SJCRH30 (cell line): ENCODE measurements at regions not wholly inside any gene's neighbourhood (a gene's known extent, or its start where the extent isn't known, plus 50 kb on each side); places are given as distances from the start of the nearest gene placed in this dataset.

Experiments used
- DNase-seq, 2 experiments: peaks; one replicate each; pipeline ENCODE4 v3.0.0-alpha.2; 2015 to 2020
- H3K27ac ChIP-seq: fragments of 250-450 bp; sonication (Bioruptor Pico); 2 replicates; pipeline ENCODE4 v1.5.1; 2020; ENCODE audit warnings: mild to moderate bottlenecking, moderate library complexity
- H3K27me3 ChIP-seq: fragments of 250-450 bp; sonication (Bioruptor Pico); 2 replicates; pipeline ENCODE4 v1.5.1; 2020; ENCODE audit warnings: mild to moderate bottlenecking, moderate library complexity
- H3K36me3 ChIP-seq: fragments of 250-450 bp; sonication (Bioruptor Pico); 2 replicates; pipeline ENCODE4 v1.5.1; 2020; ENCODE audit warnings: mild to moderate bottlenecking, moderate library complexity
- H3K4me1 ChIP-seq: fragments of 250-450 bp; sonication (Bioruptor Pico); 2 replicates; pipeline ENCODE4 v1.5.1; 2020; ENCODE audit warnings: mild to moderate bottlenecking, moderate library complexity
- H3K4me3 ChIP-seq: fragments of 250-450 bp; sonication (Bioruptor Pico); 2 replicates; pipeline ENCODE4 v1.5.1; 2020; ENCODE audit warnings: mild to moderate bottlenecking, moderate library complexity
- H3K9me3 ChIP-seq: fragments of 250-450 bp; sonication (Bioruptor Pico); replicated peaks from 2 replicates; pipeline ENCODE4 v1.5.1; 2020; ENCODE audit warnings: mild to moderate bottlenecking, moderate library complexity

DNA sequence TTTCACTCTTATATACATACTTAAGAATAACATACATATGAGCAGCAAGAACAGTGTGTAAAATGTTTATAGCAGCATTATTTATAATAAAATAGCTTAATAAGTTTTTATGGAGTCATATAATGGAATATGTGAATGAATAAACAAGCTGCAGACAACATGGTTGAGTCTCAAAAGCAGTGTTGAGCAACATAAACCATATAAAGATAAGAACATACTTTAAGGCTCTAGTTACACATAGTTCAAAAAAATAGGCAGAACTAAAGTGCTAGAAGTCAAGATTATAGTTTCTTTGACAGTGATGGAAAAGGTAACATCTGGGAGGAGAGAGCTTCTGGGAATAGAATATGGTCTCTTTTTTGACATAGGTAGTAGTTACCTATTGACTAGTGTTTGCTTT is 53.7 kb upstream of the ADAMTS19 start:
- Histone ChIP-seq H3K4me1 (no peaks in the 10 kb centered on the region), H3K36me3 (no peaks in the 10 kb centered on the region), H3K4me3 (no peak overlapping the region), H3K9me3 (no peaks in the 10 kb centered on the region), H3K27ac (no peak overlapping the region), H3K27me3 (no peaks in the 10 kb centered on the region)
- DNase-seq: no peak
